ELF-1 (cell line): ENCODE measurements at regions not wholly inside any gene's neighbourhood (a gene's known extent, or its start where the extent isn't known, plus 50 kb on each side); places are given as distances from the start of the nearest gene placed in this dataset.

Experiments used
- DNase-seq: peaks from one replicate; pipeline ENCODE4 v3.0.0-alpha.2; 2016; ENCODE audit warnings: low read depth, low spot score

- peak; percentile 51 for DNase-seq
Measured at GRCh38 chr5:7078901-7079300, 317.0 kb upstream of the ADCY2 start.

- DNase-seq, result no peak
Measured at GRCh38 chr5:7080501-7080900, 315.4 kb upstream of the ADCY2 start.

- no peak for DNase-seq
Measured at GRCh38 chr5:7087719-7088297, 308.1 kb upstream of the ADCY2 start.

GRCh38 chr5:7088849-7089248 is 307.1 kb upstream of the ADCY2 start:
- DNase-seq, result no peak

- peak; percentile 28 for DNase-seq
Measured at GRCh38 chr5:7094626-7095025, 301.3 kb upstream of the ADCY2 start.

GRCh38 chr5:7096294-7096693 is 299.6 kb upstream of the ADCY2 start:
- no peak for DNase-seq

- DNase-seq, result no peak
Measured at GRCh38 chr5:7105358-7105757, 290.6 kb upstream of the ADCY2 start.

- no peak for DNase-seq
Measured at GRCh38 chr5:7117961-7118360, 278.0 kb upstream of the ADCY2 start.

GRCh38 chr5:7131680-7132079 is 264.3 kb upstream of the ADCY2 start:
- no peak for DNase-seq

- peak; percentile 36 for DNase-seq
Measured at GRCh38 chr5:7146886-7147285, 249.1 kb upstream of the ADCY2 start.

- no peak for DNase-seq
Measured at GRCh38 chr5:7157083-7157482, 238.9 kb upstream of the ADCY2 start.

GRCh38 chr5:7169240-7169878 is 226.6 kb upstream of the ADCY2 start:
- DNase-seq, result no peak

GRCh38 chr5:7170785-7171184 is 225.2 kb upstream of the ADCY2 start:
- peak; percentile 34 for DNase-seq

GRCh38 chr5:7179364-7179763 is 216.6 kb upstream of the ADCY2 start:
- no peak for DNase-seq

GRCh38 chr5:7181841-7182240 is 214.1 kb upstream of the ADCY2 start:
- DNase-seq, result no peak

GRCh38 chr5:7185742-7186141 is 210.2 kb upstream of the ADCY2 start:
- no peak for DNase-seq

GRCh38 chr5:7186818-7187217 is 209.1 kb upstream of the ADCY2 start:
- DNase-seq, result no peak

GRCh38 chr5:7190712-7191250 is 205.2 kb upstream of the ADCY2 start:
- DNase-seq, result no peak

- DNase-seq, result no peak
Measured at GRCh38 chr5:7192016-7192415, 203.9 kb upstream of the ADCY2 start.

GRCh38 chr5:7202846-7203245 is 193.1 kb upstream of the ADCY2 start:
- no peak for DNase-seq

GRCh38 chr5:7207979-7208378 is 188.0 kb upstream of the ADCY2 start:
- DNase-seq, result no peak

GRCh38 chr5:7208938-7209337 is 187.0 kb upstream of the ADCY2 start:
- DNase-seq, result no peak

- DNase-seq, result no peak
Measured at GRCh38 chr5:7209658-7210057, 186.3 kb upstream of the ADCY2 start.

- no peak for DNase-seq
Measured at GRCh38 chr5:7210549-7210948, 185.4 kb upstream of the ADCY2 start.
